Subcutaneous abdominal adipose tissue (tissue), 5 donors: ENCODE measurements at regions not wholly inside any gene's neighbourhood (a gene's known extent, or its start where the extent isn't known, plus 50 kb on each side); places are given as distances from the start of the nearest gene placed in this dataset.

Source experiments
- H3K27ac ChIP-seq: one replicate; pipeline ENCODE4 v1.7.0; 2013; ENCODE audit warnings: low read depth, mild to moderate bottlenecking, inconsistent platforms, low read length, moderate library complexity
- H3K27me3 ChIP-seq, 5 donors: one replicate each; pipeline ENCODE4 v1.7.0; 2013; ENCODE audit warnings: low read length in 5 of 5, inconsistent platforms in 1 of 5; ENCODE audit not compliant: control insufficient read depth in 5 of 5, insufficient read depth in 4 of 5
- H3K36me3 ChIP-seq, 5 donors: one replicate each; pipeline ENCODE4 v1.7.0; 2013; ENCODE audit warnings: low read length in 5 of 5; ENCODE audit not compliant: control insufficient read depth in 5 of 5, insufficient read depth in 5 of 5
- H3K4me1 ChIP-seq, 5 donors: one replicate each; pipeline ENCODE4 v1.7.0; 2013; ENCODE audit warnings: low read length in 5 of 5, mild to moderate bottlenecking in 3 of 5, moderate library complexity in 1 of 5; ENCODE audit not compliant: control insufficient read depth in 5 of 5, insufficient read depth in 5 of 5
- H3K4me3 ChIP-seq, 5 donors: one replicate each; pipeline ENCODE4 v1.7.0; 2013; ENCODE audit warnings: low read length in 5 of 5, low read depth in 1 of 5
- H3K9ac ChIP-seq, 5 donors: one replicate each; pipeline ENCODE4 v1.7.0; 2013; ENCODE audit warnings: low read length in 5 of 5, mild to moderate bottlenecking in 4 of 5, moderate library complexity in 3 of 5
- H3K9me3 ChIP-seq, 5 donors: one replicate each; pipeline ENCODE4 v1.7.0; 2013; ENCODE audit warnings: low read length in 5 of 5; ENCODE audit not compliant: control insufficient read depth in 5 of 5
- donor health status: healthy.
- donor health status: healthy.
- donor health status: healthy.
- donor health status: healthy.
- donor health status: healthy.

GRCh38 chr2:226351711-226352110, 447.9 kb downstream of the IRS1 start:
- Histone ChIP-seq H3K9ac (no peak overlapping the region), H3K4me1 (no peaks in the 10 kb centered on the region), H3K4me3 (no peak overlapping the region), H3K27me3 (no peaks in the 10 kb centered on the region), H3K27ac (no peak overlapping the region), H3K9me3 (no peaks in the 10 kb centered on the region), H3K36me3 (no peaks in the 10 kb centered on the region)

GRCh38 chr2:226339616-226340015, 460.0 kb downstream of the IRS1 start:
- Histone ChIP-seq H3K4me1 (peaks cover 0 to 6% (median 0%) of the 10 kb centered on the region in 5 donors), H3K27ac (no peak overlapping the region)

GRCh38 chr2:226338825-226339224, 460.8 kb downstream of the IRS1 start:
- Histone ChIP-seq H3K4me3 (no peak overlapping the region), H3K9ac (no peak overlapping the region), H3K9me3 (no peaks in the 10 kb centered on the region), H3K4me1 (peaks cover 0 to 6% (median 0%) of the 10 kb centered on the region in 5 donors), H3K27ac (no peak overlapping the region), H3K27me3 (no peaks in the 10 kb centered on the region), H3K36me3 (no peaks in the 10 kb centered on the region)

More at GRCh38 chr2:226339616-226340015, 460.0 kb downstream of the IRS1 start:
- no peaks in the 10 kb centered on the region for H3K36me3 ChIP-seq
- H3K9me3 ChIP-seq, result no peaks in the 10 kb centered on the region
- H3K4me3 ChIP-seq, result no peak overlapping the region
- no peak overlapping the region for H3K9ac ChIP-seq
- H3K27me3 ChIP-seq, result no peaks in the 10 kb centered on the region

- no peaks in the 10 kb centered on the region for H3K9me3 ChIP-seq
- H3K9ac ChIP-seq, result no peak overlapping the region
- H3K36me3 ChIP-seq, result no peaks in the 10 kb centered on the region
- no peaks in the 10 kb centered on the region for H3K27me3 ChIP-seq
- H3K4me1 ChIP-seq, result peaks cover 0 to 6% (median 0%) of the 10 kb centered on the region in 5 donors
- H3K4me3 ChIP-seq, result no peak overlapping the region
- H3K27ac ChIP-seq, result peak overlapping the region; percentile 63
Observed at GRCh38 chr2:226337941-226338600, 461.5 kb downstream of the IRS1 start.

GRCh38 chr2:226336283-226336682, 463.3 kb downstream of the IRS1 start:
- H3K27me3 ChIP-seq, result no peaks in the 10 kb centered on the region
- no peaks in the 10 kb centered on the region for H3K36me3 ChIP-seq
- H3K9me3 ChIP-seq, result no peaks in the 10 kb centered on the region
- no peak overlapping the region for H3K9ac ChIP-seq
- H3K27ac ChIP-seq, result no peak overlapping the region
- H3K4me3 ChIP-seq, result no peak overlapping the region
- peaks cover 0 to 6% (median 0%) of the 10 kb centered on the region in 5 donors for H3K4me1 ChIP-seq

- H3K27ac ChIP-seq, result no peak overlapping the region
- no peak overlapping the region for H3K9ac ChIP-seq
- H3K9me3 ChIP-seq, result no peaks in the 10 kb centered on the region
- H3K4me1 ChIP-seq, result peaks cover 0 to 6% (median 0%) of the 10 kb centered on the region in 5 donors
- no peaks in the 10 kb centered on the region for H3K27me3 ChIP-seq
- H3K36me3 ChIP-seq, result no peaks in the 10 kb centered on the region
- no peak overlapping the region for H3K4me3 ChIP-seq
Observed at GRCh38 chr2:226334981-226335720, 464.5 kb downstream of the IRS1 start.

GRCh38 chr2:226333388-226333787, 466.2 kb downstream of the IRS1 start:
- Histone ChIP-seq H3K9me3 (no peaks in the 10 kb centered on the region), H3K27me3 (no peaks in the 10 kb centered on the region), H3K4me3 (no peak overlapping the region), H3K27ac (no peak overlapping the region), H3K36me3 (no peaks in the 10 kb centered on the region), H3K9ac (no peak overlapping the region), H3K4me1 (peaks cover 0 to 5% (median 0%) of the 10 kb centered on the region in 5 donors)

GRCh38 chr2:226330206-226330605, 469.4 kb downstream of the IRS1 start:
- no peaks in the 10 kb centered on the region for H3K27me3 ChIP-seq
- H3K9ac ChIP-seq, result no peak overlapping the region
- H3K9me3 ChIP-seq, result no peaks in the 10 kb centered on the region
- H3K36me3 ChIP-seq, result no peaks in the 10 kb centered on the region
- no peak overlapping the region for H3K4me3 ChIP-seq
- no peak overlapping the region for H3K27ac ChIP-seq
- H3K4me1 ChIP-seq, result no peaks in the 10 kb centered on the region

GRCh38 chr2:226329180-226329579, 470.4 kb downstream of the IRS1 start:
- H3K9ac ChIP-seq, result no peak overlapping the region
- H3K36me3 ChIP-seq, result no peaks in the 10 kb centered on the region
- H3K27me3 ChIP-seq, result no peaks in the 10 kb centered on the region
- H3K4me1 ChIP-seq, result no peaks in the 10 kb centered on the region
- H3K4me3 ChIP-seq, result no peak overlapping the region
- H3K9me3 ChIP-seq, result no peaks in the 10 kb centered on the region
- no peak overlapping the region for H3K27ac ChIP-seq

GRCh38 chr2:226327830-226328229, 471.8 kb downstream of the IRS1 start:
- no peaks in the 10 kb centered on the region for H3K4me1 ChIP-seq
- no peaks in the 10 kb centered on the region for H3K36me3 ChIP-seq
- H3K9me3 ChIP-seq, result no peaks in the 10 kb centered on the region
- H3K27me3 ChIP-seq, result no peaks in the 10 kb centered on the region
- no peak overlapping the region for H3K27ac ChIP-seq
- no peak overlapping the region for H3K9ac ChIP-seq
- no peak overlapping the region for H3K4me3 ChIP-seq
